GM12872 (cell line): ENCODE measurements at regions not wholly inside any gene's neighbourhood (a gene's known extent, or its start where the extent isn't known, plus 50 kb on each side); places are given as distances from the start of the nearest gene placed in this dataset.

Source experiments
- TF ChIP-seq, protein P1 (sequence below): IDR thresholded peaks from 3 replicates; pipeline ENCODE4 v1.5.1; 2011; ENCODE audit warnings: low read depth, mild to moderate bottlenecking, low read length, moderate library complexity; ENCODE audit not compliant: insufficient read depth

DNA sequence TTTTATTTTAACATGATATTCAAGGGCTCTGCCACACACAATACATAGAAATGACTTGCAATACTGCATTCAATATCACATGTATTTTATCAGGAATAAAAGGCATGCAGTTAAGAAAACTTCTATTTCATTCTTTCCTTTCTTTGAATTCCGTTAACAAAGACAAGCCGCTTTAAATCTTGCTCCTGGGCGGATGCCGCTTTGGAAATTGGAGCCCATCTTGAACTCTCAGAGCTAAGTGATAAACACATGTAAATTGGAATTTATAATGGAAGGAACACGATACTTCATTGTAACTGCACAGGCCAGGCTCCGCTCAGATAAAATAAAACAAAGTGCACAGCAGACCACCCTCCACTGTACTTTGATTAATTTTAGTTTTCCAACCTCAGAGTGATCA, 774.5 kb upstream of the COBL start:
- TF ChIP-seq, protein P1, sequence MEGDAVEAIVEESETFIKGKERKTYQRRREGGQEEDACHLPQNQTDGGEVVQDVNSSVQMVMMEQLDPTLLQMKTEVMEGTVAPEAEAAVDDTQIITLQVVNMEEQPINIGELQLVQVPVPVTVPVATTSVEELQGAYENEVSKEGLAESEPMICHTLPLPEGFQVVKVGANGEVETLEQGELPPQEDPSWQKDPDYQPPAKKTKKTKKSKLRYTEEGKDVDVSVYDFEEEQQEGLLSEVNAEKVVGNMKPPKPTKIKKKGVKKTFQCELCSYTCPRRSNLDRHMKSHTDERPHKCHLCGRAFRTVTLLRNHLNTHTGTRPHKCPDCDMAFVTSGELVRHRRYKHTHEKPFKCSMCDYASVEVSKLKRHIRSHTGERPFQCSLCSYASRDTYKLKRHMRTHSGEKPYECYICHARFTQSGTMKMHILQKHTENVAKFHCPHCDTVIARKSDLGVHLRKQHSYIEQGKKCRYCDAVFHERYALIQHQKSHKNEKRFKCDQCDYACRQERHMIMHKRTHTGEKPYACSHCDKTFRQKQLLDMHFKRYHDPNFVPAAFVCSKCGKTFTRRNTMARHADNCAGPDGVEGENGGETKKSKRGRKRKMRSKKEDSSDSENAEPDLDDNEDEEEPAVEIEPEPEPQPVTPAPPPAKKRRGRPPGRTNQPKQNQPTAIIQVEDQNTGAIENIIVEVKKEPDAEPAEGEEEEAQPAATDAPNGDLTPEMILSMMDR, result no peak

DNA sequence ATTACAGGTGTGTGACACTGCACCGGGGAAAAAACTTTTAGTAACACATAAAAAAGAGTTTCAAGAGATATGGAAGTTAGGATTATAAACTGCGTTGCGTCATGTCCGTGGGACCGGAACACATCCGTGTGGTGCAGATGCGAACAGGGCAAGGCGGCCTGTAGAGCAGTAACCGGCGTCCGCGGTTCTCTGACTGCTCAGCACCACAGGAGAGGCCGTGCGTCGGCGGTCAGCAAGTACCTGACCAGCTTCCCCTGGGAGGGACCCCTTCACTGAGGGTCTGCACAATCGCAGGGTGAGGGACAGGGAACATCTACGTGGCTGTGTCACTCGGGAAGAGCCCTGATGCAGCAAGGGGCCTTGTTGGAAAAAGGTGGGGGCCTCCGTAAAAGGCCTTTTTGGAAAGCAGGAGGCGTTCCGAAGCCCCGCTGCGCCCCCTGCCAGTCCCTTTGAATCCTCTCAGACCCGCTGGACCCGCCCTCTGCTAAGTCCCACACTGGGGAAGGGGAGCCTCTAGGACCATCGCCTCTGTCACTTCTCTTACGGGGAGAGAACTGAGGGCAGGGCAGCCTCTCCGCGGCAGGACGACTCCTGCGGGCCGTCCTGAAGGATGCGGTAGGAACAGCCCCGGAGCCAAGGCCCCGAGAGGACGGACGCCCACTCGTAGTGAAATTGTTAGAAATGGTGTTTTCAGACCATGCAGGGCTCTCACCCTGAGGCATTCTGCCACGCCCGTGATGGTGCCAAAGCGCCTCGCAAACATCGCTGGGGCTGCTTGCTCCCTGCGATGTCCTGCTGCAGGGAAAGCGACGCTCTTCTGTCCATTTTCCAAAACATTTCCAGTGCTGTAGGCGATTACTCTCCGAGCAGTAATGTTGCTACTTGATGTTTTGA, 771.6 kb upstream of the COBL start:
- TF ChIP-seq, protein P1, result no peak

- TF ChIP-seq, protein P1, result no peak
These were observed 769.0 kb upstream of the COBL start for GRCh38 chr7:52085610-52086009.

- TF ChIP-seq, protein P1, result no peak
These were observed 763.9 kb upstream of the COBL start for GRCh38 chr7:52080493-52080892.

- TF ChIP-seq, protein P1, result no peak
These were observed 763.1 kb upstream of the COBL start for GRCh38 chr7:52079726-52080125.

DNA sequence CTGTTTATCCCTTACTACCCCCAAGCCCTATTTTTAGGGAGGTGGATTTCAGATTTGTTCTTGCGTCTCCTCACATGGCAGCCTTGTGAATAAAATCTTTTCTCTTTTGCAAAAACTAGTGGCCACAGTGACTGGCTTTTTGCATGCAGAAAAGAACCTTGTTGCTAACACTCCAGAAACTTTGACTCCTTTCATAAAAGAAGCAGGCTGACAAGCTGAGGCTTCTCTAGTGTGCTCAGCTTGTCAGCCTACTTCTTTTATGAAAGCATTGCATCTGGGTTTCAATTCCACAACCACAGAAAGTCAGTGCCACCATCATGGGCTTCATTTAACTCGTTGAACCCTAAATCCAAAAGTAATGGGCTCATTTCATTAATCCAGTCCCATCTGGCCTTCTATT, 761.0 kb upstream of the COBL start:
- TF ChIP-seq, protein P1, result no peak

- TF ChIP-seq, protein P1, result no peak
These were observed 758.3 kb upstream of the COBL start for GRCh38 chr7:52074912-52075311.
